ENCODE measurements at regions not wholly inside any gene's neighbourhood (a gene's known extent, or its start where the extent isn't known, plus 50 kb on each side); places are given as distances from the start of the nearest gene placed in this dataset.
"Not testable (repeated sequence)": the region's sequence is repeated elsewhere in the genome, so short reads cannot be mapped to it uniquely, and the experiment has no call there.

- H3K4me3 ChIP-seq (ENCODE audit: insufficient read depth, low read depth, low read length): no peak overlapping the region
- H3K36me3 ChIP-seq (replicated peaks; ENCODE audit: control insufficient read depth, insufficient read depth, low read length): no peaks in the 10 kb centered on the region
- no peak for DNase-seq
- H3K27me3 ChIP-seq (ENCODE audit: control insufficient read depth, insufficient read depth, low read length): no peaks in the 10 kb centered on the region
Observed at GRCh38 chr1:29387210-29387609, 150.9 kb downstream of the PTPRU start.

DNA sequence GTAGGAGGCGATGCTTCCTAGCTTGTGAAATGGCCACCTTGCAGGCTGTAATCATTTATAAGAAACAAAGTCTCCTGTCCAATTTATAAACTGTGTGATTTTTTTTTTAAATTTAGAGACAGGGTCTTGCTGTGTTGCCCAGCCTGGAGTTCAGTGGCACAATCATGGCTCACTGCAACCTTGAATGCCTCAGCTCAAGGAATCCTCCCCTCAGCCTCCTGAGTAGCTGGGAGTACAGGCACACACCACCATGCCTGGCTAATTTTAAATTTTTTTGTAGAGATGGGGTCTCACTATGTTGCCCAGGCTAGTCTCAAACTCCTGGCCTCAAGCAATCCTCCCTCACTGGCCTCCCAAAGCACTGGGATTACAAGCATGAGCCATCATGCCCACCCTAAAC, 150.1 kb downstream of the PTPRU start:
- DNase-seq; H3K27me3 ChIP-seq (ENCODE audit: control insufficient read depth, insufficient read depth, low read length); H3K36me3 ChIP-seq (replicated peaks; ENCODE audit: control insufficient read depth, insufficient read depth, low read length); H3K4me3 ChIP-seq (ENCODE audit: insufficient read depth, low read depth, low read length): not testable (repeated sequence)

DNA sequence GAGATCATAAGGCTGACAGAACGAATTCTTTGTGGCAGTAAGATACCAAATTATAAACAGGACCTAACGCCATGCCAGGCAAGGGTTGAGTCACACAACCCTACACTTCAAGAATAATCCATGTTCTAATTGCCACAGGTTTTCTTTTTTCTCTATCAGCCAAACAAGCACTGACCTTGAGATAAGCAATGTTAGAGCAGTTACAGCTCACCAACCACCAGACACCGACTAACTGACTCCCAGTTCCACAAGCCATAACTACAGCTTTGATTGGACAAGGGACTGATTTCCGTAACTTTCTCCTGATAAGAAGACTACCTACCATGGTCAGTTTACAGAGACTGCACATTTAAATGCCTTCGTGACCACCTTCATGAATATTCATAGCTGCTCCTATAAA, 149.6 kb downstream of the PTPRU start:
- DNase-seq: no peak

GRCh38 chr1:29384496-29385015, 148.2 kb downstream of the PTPRU start:
- no peaks in the 10 kb centered on the region for H3K27me3 ChIP-seq (ENCODE audit: control insufficient read depth, insufficient read depth, low read length)
- no peak for DNase-seq
- H3K36me3 ChIP-seq (replicated peaks; ENCODE audit: control insufficient read depth, insufficient read depth, low read length): no peaks in the 10 kb centered on the region
- no peak overlapping the region for H3K4me3 ChIP-seq (ENCODE audit: insufficient read depth, low read depth, low read length)

More for the DNA sequence above, 149.6 kb downstream of the PTPRU start:
- Histone ChIP-seq H3K4me3 (ENCODE audit: insufficient read depth, low read depth, low read length) (no peak overlapping the region), H3K27me3 (ENCODE audit: control insufficient read depth, insufficient read depth, low read length) (no peaks in the 10 kb centered on the region), H3K36me3 (replicated peaks; ENCODE audit: control insufficient read depth, insufficient read depth, low read length) (no peaks in the 10 kb centered on the region)

- Histone ChIP-seq H3K4me3 (ENCODE audit: insufficient read depth, low read depth, low read length) (no peak overlapping the region), H3K27me3 (ENCODE audit: control insufficient read depth, insufficient read depth, low read length) (no peaks in the 10 kb centered on the region), H3K36me3 (replicated peaks; ENCODE audit: control insufficient read depth, insufficient read depth, low read length) (no peaks in the 10 kb centered on the region)
- DNase-seq: no peak
Observed at GRCh38 chr1:29383746-29384371, 147.5 kb downstream of the PTPRU start.

- DNase-seq: no peak
- Histone ChIP-seq H3K36me3 (replicated peaks; ENCODE audit: control insufficient read depth, insufficient read depth, low read length) (no peaks in the 10 kb centered on the region), H3K4me3 (ENCODE audit: insufficient read depth, low read depth, low read length) (no peak overlapping the region), H3K27me3 (ENCODE audit: control insufficient read depth, insufficient read depth, low read length) (no peaks in the 10 kb centered on the region)
Observed at GRCh38 chr1:29382851-29383745, 146.8 kb downstream of the PTPRU start.

- H3K27me3 ChIP-seq (ENCODE audit: control insufficient read depth, insufficient read depth, low read length): no peaks in the 10 kb centered on the region
- H3K36me3 ChIP-seq (replicated peaks; ENCODE audit: control insufficient read depth, insufficient read depth, low read length): no peaks in the 10 kb centered on the region
- no peak for DNase-seq
- H3K4me3 ChIP-seq (ENCODE audit: insufficient read depth, low read depth, low read length): no peak overlapping the region
Observed at GRCh38 chr1:29381426-29381825, 145.1 kb downstream of the PTPRU start.

- H3K27me3 ChIP-seq (ENCODE audit: control insufficient read depth, insufficient read depth, low read length): no peaks in the 10 kb centered on the region
- no peak overlapping the region for H3K4me3 ChIP-seq (ENCODE audit: insufficient read depth, low read depth, low read length)
- DNase-seq: no peak
- H3K36me3 ChIP-seq (replicated peaks; ENCODE audit: control insufficient read depth, insufficient read depth, low read length): no peaks in the 10 kb centered on the region
Observed at GRCh38 chr1:29380532-29380931, 144.2 kb downstream of the PTPRU start.

DNA sequence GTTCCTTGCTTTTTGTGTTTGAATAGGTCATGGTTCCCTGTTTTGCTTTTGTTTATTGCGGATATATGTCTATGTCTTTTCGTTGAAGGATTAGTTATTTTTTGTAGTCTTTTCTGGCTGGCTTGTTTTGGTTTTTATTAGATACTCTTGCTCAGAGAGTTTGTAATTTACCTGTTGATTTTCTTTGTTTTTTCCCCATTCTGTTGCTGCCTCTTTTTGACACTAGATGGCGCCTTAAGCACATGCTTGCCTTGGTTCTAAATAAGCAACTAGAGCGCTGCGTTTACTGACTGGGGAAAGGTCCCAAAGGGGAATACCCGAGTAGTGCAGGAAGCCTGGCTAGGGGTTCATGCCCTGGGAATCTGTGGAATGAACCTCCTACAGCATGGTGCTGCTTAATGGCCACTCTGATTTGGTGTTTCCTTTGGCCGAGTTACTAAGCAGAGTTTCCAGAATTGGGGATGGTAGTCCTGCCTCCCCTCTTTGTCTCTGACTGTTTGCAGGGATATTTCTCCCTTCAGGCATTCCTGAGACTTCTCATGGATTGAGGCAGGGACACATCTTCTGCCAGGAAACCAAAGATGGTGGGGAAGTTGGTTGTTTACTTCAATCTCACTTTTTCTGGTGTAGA, 143.2 kb downstream of the PTPRU start:
- peak; percentile 83 for DNase-seq
- Histone ChIP-seq H3K4me3 (ENCODE audit: insufficient read depth, low read depth, low read length) (no peak overlapping the region), H3K36me3 (replicated peaks; ENCODE audit: control insufficient read depth, insufficient read depth, low read length) (no peaks in the 10 kb centered on the region), H3K27me3 (ENCODE audit: control insufficient read depth, insufficient read depth, low read length) (no peaks in the 10 kb centered on the region)

All from H7 (cell line).